GM11168 (cell line): ENCODE measurements at regions not wholly inside any gene's neighbourhood (a gene's known extent, or its start where the extent isn't known, plus 50 kb on each side); places are given as distances from the start of the nearest gene placed in this dataset.

Experiments used
- in situ Hi-C: fragments of 300-500 bp; cut with MboI; formaldehyde crosslinking; loops from one replicate; pipeline ENCODE4 v1.12.0; 2022; ENCODE audit warnings: low sequenced_read_pairs; ENCODE audit not compliant: unreplicated experiment

DNA sequence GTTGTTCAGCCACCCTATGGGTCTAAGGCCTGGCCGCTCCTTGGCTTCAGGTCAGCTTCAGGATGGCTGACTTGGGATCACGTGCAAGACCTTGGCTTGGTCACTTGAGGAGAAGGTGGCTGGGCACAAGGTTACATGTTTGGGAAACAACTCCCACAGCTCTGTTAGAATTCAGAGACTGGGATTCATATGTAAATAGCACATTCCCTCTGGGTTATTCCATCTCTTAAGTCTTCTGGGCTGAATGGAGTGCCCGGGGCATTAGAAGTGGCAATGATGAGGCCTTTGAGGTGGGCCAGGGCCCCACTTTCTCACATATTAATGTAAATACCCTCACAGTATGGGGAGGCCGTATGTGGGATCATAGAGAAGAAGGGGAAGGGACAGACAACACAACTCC, 150.9 kb downstream of the EFNB2 start:
- in situ Hi-C loops: no loop called here

DNA sequence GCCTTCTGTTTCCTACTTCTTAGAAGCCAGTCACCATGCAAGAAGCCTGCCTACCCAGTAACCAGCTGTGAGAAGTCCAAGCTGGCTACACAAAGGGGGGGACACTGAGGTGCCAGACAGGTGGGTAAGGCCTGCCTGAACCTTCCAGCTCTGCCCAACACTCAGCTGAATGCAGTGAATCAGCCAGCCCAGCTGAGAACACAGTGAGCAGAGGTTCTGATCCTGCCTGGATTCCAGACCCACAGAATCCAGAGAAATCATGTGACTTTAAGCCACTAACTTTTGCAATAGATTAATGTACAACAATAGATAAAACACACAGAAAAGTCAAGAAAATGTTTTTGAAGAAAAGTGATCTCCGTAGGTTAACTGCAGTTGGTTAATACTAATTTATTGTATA, 151.7 kb downstream of the EFNB2 start:
- in situ Hi-C loops: no loop called here

DNA sequence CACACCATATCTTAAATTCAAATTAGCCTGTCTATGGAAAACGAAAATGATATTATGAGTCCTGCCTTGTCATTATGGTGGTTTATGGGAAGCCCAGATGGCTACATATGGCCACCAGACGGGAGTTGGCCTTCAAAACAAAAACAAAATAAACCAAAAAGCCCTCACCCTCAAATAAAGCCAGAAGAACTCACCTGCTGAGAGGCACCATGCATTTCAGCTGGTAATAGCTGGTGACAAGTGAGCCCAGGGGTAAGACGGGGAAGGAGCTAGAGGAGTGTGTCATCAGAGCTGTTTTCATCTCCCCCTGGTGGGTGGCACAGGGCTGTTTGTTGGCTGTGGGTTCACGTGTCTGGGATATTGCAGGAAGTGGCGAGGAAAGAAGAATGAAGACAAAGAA, 152.9 kb downstream of the EFNB2 start:
- in situ Hi-C loops: no loop called here

DNA sequence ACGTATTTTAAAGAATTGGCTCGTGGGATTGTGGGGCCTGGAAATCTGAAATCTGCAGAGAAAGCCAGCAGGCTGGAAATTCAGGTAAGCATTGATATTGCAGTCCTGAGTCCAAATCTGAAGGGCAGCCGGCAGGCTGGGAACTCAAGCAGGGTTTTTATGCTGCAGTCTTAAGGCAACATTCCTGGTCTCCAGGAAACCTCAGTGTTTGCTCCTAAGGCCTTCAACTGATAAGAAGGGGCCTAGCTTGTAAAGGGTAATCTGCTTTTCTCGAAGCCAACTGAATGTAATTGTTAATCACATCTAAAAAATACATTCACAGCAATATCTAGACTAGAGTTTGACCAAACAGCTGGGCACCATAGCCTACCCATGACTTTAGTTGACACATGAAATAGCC, 154.4 kb downstream of the EFNB2 start:
- in situ Hi-C loops: no loop called here

DNA sequence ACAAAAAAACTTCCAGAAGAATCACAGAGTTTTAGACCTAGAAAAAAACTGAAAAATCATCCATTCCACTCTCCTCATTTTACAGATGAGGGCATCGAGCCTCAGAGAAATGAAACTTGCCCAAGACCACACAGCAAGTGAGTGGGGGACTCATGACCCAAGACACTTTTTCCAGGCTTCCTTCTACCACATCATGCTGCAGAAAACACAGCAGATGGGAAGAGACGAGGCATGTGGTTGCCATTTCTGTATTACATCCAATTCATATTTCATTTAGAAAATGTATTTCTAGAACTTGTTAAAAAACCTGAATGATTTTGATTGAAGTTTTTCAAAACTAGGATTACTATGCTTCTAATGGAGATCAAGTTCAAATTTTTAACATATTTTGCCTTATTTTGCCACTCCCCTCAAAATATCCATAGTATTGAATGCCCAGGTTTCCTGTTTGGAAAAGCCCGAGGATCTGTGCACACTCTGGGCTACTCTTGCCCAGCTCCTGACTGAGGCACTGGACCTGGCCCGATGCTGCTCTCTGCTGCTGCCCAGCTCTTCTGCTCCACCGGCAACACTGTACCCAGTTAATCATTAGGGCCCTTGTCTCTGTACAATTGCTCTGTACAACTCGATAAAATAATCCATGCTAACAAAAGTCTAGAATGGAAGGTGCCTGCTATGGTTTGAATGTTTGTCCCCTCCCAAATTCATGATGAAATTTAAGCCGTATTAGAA, 157.4 kb downstream of the EFNB2 start:
- in situ Hi-C loops: no loop called here

DNA sequence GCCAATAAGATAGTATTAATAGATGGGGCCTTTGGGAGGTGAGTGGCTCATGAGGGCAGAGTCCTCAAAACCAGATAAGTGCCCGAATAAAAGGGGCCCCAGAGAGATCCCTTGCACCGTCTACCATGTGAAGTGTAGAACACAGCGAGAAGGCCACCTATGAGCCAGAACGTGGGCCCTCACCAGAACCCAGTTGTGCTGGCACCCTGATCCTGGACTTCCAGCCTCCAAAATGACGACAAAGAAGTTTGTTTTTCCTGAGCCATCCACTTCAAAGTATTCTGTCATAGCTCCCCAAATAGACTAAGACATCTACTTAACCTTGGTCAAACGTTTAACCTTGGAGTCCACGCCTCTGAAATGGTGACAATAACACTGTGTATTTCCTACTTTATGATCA, 158.1 kb downstream of the EFNB2 start:
- in situ Hi-C loops: no loop called here

DNA sequence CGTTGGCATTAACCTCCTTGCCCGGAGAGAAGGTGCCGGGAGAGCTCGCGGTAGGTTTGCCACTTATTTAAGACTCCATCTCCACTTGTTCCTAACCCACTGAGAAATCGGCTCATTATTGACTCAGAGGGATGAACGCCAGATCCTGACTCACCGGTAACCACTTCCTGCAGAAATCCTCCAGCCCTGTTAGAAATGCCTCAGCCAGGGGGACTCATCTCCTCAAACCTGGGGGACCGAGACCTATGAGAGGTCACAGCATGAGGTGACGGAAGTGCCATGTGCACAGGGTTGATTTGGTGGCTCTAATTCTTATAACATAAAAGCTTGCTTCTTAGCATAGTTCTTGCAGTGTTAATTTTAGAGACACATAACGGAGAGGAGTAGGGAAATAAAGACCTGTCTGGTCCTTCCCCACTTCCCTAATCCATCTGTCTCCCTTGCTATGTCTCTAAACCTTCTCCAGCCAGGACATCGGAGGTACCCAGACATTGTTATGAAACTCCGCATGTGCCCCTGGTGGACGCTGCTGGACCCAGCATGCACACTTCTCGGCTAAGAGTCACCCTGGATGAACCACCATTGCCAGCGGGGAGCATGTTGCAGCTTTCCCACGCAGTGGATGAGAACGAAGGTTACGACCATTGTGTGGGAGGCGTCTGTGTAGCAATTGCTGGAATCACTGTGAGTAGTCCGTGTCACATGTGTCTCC, 158.9 kb downstream of the EFNB2 start:
- in situ Hi-C loops: no loop called here

DNA sequence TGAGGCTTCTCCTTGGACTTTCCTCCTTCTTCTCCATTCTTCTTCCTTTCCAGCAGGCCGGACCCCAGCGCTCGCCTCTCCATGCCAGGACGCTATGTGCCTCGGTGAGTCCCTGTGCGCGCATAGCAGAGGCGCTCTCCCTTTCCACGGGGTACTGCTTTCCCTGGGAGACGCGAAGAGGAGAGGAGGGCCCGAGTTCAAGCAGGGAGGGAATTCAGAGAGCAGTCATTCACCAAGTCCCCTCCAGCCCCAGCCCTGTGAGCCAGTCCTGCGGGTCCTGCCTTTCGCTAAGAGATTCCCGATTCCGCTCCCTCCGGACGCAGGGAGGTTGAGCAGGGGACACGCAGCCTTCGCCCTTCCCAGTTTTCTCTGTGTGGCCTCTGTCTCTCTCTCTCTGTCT, 160.4 kb downstream of the EFNB2 start:
- in situ Hi-C loops: no loop called here

DNA sequence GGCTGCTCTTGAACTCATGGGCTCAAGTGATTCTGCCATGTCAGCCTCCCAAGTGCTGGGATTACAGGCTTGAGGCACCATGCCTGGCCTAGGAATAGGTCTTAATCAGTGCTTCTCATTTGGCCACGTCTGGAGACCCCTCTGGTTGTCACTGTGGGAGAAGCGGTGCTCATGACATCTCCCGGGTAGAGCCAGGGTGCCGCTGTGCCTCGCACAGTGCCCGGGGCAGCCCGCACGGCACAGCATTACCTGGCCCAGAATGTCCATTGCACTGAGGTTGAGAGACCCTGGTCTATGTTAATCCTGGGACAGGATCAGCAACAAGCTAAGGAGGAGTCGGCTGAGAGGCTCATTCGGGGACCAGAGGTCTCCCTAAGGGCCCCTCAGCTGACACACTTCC, 160.8 kb downstream of the EFNB2 start:
- in situ Hi-C loops: no loop called here

DNA sequence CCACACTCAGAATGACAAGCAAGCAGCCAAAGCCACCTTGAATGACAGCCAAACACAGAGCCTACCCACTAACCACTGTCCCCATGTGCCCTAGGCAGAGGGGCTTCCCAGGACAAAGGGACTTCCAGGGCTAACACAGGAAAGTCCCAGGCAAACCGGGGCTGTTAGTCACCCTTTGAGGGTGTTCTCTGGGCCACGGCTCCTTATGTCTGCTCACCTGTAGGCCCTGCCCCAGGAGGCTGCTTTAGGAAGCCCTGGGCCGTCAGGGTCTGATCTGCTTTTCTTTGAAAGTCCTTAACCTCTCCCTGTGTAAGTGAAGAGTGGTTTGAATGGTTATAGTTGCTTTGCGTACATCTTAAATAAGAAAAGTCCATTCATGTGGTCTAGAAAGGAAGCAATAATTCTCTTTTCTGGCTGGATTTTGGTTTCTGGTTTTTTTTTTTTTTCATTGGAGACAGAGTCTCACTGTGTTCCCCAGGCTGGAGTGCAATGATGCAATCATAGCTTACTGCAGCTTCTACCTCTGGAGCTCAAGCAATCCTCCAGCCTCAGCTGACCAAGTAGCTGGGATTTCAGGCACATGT, 161.4 kb downstream of the EFNB2 start:
- in situ Hi-C loops: no loop called here

DNA sequence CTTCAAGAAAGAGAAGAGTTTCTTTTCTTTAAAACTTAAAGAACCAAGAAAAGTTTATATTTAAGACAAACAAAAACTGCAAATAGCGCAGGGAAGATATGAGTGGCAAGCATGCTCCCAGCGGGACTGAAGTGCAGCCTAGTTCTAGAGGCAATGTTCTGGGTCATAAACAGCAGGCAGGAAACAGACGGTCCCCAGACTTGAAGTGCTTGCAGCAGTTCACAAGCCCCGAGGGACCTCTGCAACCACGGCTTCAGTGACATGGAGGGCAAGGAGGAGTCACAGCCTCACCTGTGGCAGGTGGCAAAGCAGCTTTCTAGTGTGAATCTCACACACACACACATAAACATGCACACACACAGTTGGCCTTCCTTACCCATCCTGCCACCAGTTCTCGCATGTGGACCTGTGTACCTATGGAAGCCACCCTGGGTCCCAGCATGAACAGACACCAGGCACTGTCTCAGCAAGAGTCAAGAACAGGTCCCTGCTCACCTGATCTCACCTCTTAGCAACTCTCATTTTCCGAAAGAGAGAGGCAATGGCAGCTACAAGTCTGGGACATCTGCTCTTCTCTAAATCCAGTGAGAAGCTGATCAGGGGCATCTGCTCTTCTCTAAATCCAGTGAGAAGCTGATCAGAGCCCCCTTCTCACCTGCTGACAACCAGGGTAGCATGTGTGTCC, 162.0 kb downstream of the EFNB2 start:
- in situ Hi-C loops: no loop called here

DNA sequence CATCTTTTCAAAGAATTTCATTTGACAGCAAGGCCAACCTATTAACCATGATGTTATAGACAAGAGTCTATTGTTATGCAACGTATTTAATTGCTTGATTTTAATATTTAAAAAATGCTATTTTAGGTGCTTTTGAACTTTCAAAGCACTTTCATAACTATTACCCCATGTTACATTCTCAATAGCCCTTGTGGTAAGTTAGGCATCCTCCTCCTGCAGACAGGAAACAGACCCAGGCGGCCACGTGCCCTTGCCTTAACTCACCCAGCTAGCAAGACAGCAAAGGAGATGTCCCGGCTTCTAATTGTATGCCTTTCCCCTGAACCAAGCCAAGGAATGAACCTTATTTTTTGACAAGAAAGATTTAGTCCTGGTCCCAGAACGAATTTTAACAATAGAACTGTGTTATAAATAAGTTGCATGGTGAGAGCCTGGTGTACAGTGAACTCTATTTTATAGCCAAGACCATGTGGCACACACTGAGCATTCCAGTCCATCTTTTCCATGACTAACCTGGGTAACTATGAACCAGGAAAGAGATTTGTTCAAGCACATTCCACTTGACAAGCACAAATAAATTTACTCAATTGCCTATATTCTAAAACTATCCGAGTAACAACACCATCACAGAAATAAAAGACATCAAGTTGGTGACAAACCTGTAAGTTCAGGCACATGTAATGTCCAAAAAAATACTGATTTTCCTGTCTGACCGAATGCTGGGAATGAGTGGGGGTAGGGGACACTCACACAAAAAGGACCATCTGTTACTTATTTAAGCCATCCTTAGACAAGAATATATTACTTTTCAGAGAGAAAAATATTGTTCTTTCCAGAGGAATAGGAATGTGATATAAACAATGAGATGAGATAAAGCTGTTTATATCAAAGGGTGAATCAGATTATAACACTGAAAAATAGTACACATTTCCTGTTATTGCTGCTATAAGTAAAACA, 163.0 kb downstream of the EFNB2 start:
- in situ Hi-C loops: no loop called here

DNA sequence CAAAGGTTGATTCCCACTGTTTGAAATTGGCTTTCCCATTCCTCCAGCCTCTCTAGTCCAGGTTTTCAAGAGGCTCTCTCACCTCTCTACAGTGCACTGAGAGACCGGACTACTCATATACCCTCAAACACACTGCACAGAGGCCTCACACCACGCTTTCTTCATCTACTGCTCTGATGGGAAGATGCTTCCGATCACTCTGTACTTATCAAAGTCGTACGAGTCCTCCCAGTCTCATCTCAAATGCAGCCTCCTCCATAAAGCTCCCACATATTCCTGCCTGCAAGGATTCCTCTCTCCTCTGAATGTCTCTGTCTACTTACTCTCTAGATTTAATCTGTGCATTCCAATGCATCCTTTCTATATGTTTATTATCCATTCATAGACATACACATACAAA, 164.4 kb downstream of the EFNB2 start:
- in situ Hi-C loops: no loop called here

DNA sequence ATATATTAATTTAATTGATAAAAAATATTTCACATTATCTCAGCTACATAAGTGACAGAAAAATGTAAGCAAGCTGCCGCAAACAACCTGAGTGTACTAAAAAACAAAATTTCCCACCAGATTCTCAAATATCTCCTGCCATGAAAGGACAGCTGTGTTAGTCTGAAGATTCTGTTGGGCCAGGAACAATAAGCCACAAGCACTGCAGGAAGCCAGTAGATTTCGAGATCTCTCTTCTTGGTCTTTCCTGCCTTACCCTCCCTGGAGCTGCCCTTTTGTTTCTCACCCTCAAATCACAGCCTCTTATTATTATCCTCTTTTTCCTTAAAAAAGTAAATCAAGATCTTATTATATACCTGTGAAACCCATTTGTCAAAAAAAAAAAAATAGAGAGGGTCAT, 165.6 kb downstream of the EFNB2 start:
- in situ Hi-C loops: no loop called here

DNA sequence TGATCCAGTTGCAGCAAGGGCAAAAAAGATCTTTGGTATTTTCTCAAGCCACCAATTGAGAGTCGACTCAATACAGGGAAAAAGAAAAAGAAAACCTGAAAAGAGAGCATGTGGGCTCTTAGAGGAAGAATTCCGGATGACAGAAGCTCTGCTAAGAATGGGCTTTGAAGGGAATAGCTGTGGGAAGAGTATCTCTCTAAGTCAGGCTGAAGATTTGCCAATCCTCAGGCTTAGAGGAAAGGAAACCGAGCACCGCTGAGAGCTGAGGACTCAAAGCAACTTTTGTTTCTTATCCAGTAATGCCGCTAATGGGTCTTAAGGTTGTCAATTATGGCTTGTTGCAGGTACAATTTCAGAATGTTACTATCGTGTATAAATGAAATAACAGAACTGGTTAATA, 166.4 kb downstream of the EFNB2 start:
- in situ Hi-C loops: no loop called here

DNA sequence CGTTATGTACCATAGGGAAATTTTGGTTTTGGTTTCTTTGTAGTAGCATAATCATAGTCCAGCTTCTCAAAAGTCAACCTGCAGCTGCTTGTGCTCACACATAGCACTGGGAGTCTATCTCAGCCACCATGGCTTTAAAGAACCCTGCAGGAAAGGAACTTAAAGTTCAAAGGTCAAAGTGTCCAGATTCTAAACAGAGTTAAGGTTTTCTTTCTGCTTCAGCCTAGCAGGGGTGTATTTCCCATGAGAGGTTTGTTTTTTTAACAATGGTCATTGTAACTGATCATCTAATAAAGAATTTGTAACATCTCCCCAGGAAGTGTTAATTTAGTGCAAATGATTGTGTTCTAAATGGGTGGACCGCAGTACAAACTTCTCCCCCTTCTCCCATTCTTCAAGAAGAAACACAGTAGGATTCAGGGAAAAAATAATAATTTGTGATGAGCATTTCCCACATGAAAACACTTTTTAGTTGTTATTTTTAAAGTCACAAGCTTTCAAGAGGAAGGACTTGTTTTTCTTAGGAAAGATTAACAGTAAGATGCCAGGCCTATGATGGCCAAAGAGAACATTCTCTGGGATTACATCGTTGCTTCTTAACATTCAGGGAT, 168.0 kb downstream of the EFNB2 start:
- in situ Hi-C loops: no loop called here

DNA sequence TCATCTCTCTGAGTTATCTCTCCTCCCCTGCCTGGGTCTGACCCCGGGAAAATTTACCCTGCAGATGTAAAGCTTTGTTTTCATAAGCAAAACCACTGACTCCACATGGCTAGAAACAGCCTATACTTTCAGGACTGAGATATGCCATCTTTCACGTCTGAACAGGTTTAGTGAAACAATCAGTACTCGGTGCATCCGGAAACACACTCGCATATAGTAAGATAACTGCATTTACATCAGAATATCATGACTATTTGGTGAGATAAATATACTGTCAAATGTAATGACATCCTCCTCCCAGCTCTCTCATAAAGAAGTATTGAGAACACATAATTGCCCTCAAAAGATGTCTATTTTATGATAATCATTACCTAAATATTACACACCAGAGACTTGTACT, 172.8 kb downstream of the EFNB2 start:
- in situ Hi-C loops: no loop called here

DNA sequence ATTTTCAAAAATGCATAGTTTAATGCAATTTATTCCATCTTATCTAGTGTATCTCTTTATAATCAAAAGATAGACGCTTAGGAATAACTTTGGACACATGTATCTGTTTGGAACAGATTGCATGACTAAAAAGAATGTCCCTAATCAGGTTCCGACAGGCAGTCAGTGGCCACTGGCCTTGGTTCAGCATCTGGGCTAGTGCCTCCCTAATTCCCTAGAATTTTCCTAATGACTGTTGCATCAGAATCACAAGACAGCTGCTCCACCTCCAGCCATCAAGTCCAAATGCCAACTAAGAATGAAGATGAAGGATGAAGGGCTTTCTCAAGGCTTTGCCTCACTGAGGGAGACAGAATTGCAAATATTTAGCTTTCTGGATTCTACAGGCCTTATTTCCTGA, 173.8 kb downstream of the EFNB2 start:
- in situ Hi-C loops: no loop called here

DNA sequence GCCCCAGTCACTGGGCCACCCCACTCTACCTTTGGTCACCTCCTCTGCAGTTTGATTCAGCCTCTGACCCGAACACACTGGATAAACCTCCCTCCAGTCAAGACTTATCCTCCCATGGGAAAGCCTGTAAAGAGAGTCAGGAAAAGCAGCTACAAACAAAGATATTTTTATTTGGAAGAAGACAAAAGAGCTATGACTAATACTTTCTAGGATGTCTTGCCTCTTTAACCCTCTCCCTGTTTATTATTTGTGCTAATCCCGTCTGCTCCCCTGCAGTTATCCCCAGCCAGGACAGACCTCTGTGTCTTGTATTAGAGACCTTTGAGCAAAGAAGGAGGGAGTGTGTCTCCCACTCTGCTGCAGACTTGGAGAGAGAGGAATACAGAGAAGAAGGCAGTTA, 178.3 kb downstream of the EFNB2 start:
- in situ Hi-C loops: no loop called here

DNA sequence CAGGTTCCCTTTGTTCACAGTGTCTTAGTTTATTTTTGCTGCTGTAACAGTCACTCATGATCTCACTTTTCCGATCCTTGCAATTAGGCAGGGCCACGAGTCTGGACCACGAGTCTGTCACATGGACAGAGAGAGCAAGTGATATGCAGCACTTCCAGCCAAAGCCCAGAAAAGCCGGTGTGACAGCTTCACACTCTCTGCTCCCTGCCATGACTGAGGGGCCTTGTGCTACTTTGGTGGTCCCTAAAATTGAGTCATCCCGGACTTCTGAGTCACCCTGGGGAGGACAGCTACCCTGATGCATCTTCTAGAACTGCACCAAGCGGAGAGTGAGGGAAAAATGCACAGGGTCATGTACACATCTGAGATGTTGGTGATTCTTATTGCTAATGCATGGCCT, 179.6 kb downstream of the EFNB2 start:
- in situ Hi-C loops: no loop called here
